GM23248 (cell line): ENCODE measurements at regions not wholly inside any gene's neighbourhood (a gene's known extent, or its start where the extent isn't known, plus 50 kb on each side); places are given as distances from the start of the nearest gene placed in this dataset.

Source experiments
- DNase-seq: peaks from one replicate; pipeline ENCODE4 v3.0.0-alpha.2; 2015
- H2AFZ ChIP-seq: fragments of 200-600 bp; sonication (generic); 2 replicates; pipeline ENCODE4 v1.6.1; 2016; ENCODE audit warnings: antibody characterized with exemption
- H3F3A ChIP-seq: fragments of 200-600 bp; sonication (generic); 2 replicates; pipeline ENCODE4 v1.6.1; 2016; ENCODE audit warnings: mild to moderate bottlenecking, antibody characterized with exemption, mixed run types; ENCODE audit not compliant: insufficient read depth
- H3K27ac ChIP-seq: fragments of 200-600 bp; sonication (generic); 2 replicates; pipeline ENCODE4 v1.5.1; 2016; ENCODE audit warnings: mild to moderate bottlenecking
- H3K27me3 ChIP-seq: fragments of 200-600 bp; sonication (generic); replicated peaks from 2 replicates; pipeline ENCODE4 v1.6.1; 2016; ENCODE audit warnings: mild to moderate bottlenecking; ENCODE audit not compliant: insufficient read depth
- H3K36me3 ChIP-seq: fragments of 200-600 bp; sonication (generic); 2 replicates; pipeline ENCODE4 v1.6.1; 2016; ENCODE audit warnings: low read depth, mild to moderate bottlenecking
- H3K4me1 ChIP-seq: fragments of 200-600 bp; sonication (generic); 2 replicates; pipeline ENCODE4 v1.6.1; 2016; ENCODE audit warnings: mild to moderate bottlenecking; ENCODE audit not compliant: insufficient read depth
- H3K4me2 ChIP-seq: fragments of 200-600 bp; sonication (generic); one replicate; pipeline ENCODE4 v1.6.1; 2016; ENCODE audit warnings: mild to moderate bottlenecking; ENCODE audit not compliant: unreplicated experiment
- H3K4me3 ChIP-seq: fragments of 200-600 bp; sonication (generic); 2 replicates; pipeline ENCODE4 v1.5.1; 2016; ENCODE audit warnings: mild to moderate bottlenecking
- H3K79me2 ChIP-seq: fragments of 200-600 bp; sonication (generic); 2 replicates; pipeline ENCODE4 v1.6.1; 2016; ENCODE audit warnings: mild to moderate bottlenecking; ENCODE audit not compliant: insufficient read depth
- H3K9ac ChIP-seq: fragments of 200-600 bp; sonication (generic); 2 replicates; pipeline ENCODE4 v1.6.1; 2016; ENCODE audit warnings: mild to moderate bottlenecking
- H3K9me2 ChIP-seq: fragments of 200-600 bp; sonication (generic); 2 replicates; pipeline ENCODE4 v1.6.1; 2016; ENCODE audit warnings: mixed run types, mild to moderate bottlenecking, moderate library complexity; ENCODE audit not compliant: insufficient read depth
- H3K9me3 ChIP-seq: fragments of 200-600 bp; sonication (generic); one replicate; pipeline ENCODE4 v1.6.1; 2017; ENCODE audit warnings: low read depth
- H4K20me1 ChIP-seq: fragments of 200-600 bp; sonication (generic); 2 replicates; pipeline ENCODE4 v1.6.0; 2016; ENCODE audit not compliant: insufficient read depth
- EZH2 ChIP-seq: fragments of 200-600 bp; sonication (generic); IDR thresholded peaks from 2 replicates; pipeline ENCODE4 v1.6.1; 2018; ENCODE audit warnings: antibody characterized with exemption, mild to moderate bottlenecking; ENCODE audit not compliant: insufficient read depth, poor library complexity, severe bottlenecking
- EZH2phosphoT487 ChIP-seq: fragments of 200-600 bp; sonication (generic); IDR thresholded peaks from 2 replicates; pipeline ENCODE4 v1.6.1; 2018; ENCODE audit warnings: antibody characterized with exemption, moderate library complexity, mild to moderate bottlenecking, low read depth; ENCODE audit not compliant: insufficient read depth
- WGBS, 2 experiments: methylation state at CpG; one replicate each; pipeline ENCODE4 v1.1.6; 2015 to 2017; ENCODE audit warnings: low lambda C conversion rate in 2 of 2, low coverage in 1 of 2; ENCODE audit errors: missing lambda C conversion rate in 2 of 2; 5-methylcytosine and 5-hydroxymethylcytosine counted together
- in situ Hi-C: fragments of 300-500 bp; cut with MboI; formaldehyde crosslinking; loops from 2 replicates; pipeline ENCODE4 v1.15.0; 2020

GRCh38 chr22:27676545-27677213 lies 124.9 kb downstream of the MN1 start:
- Histone ChIP-seq H3K4me3 (no peak overlapping the region), H3K9me2 (no peaks in the 10 kb centered on the region), H3K27me3 (no peaks in the 10 kb centered on the region), H3K4me2 (no peak overlapping the region), H2AFZ (no peak overlapping the region), H3K27ac (no peak overlapping the region), H4K20me1 (no peaks in the 10 kb centered on the region), H3K79me2 (no peaks in the 10 kb centered on the region), H3K9me3 (no peaks in the 10 kb centered on the region), H3K9ac (no peak overlapping the region), H3K36me3 (no peaks in the 10 kb centered on the region), H3F3A (no peaks in the 10 kb centered on the region), H3K4me1 (no peaks in the 10 kb centered on the region)
- 71 to 72% methylated on average over 4 of the region's 4 CpGs for whole genome bisulfite sequencing, 2 experiments
- in situ Hi-C loops = no loop called here
- TF ChIP-seq EZH2phosphoT487 (no peak), EZH2 (no peak)
- DNase-seq = no peak

DNA sequence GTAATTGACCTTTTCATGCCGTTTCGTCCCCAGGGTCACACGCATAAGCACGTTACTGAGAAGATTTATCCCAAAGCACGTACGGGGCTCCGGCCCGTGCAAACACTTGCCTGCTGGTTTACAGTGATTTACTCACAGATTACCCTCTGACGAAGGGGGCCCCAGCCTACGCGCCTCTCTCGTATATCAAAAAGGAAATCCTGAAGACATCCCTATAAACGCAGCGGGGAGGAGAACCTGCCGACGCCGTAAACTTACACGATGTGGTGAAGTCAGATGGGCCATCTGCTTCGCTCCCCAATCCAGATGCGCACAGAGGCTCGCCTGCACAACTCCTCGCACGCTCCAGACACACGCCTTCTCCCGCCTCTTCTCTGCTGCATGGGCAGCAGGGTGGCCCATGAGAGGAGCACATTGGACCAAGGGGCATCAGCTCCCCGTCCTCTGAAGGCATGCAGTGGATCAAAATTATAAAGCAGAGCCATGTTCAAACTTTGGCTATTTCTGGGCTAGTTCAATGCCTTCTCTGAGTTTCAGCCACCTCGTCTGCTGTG lies 123.6 kb downstream of the MN1 start:
- in situ Hi-C loops = no loop called here
- no peak overlapping the region for H3K4me2 ChIP-seq
- no peak overlapping the region for H3K27ac ChIP-seq
- no peaks in the 10 kb centered on the region for H3K4me1 ChIP-seq
- no peaks in the 10 kb centered on the region for H3K27me3 ChIP-seq
- 77 to 79% methylated on average over 27 of the region's 27 CpGs for WGBS, 2 experiments
- no peak overlapping the region for H2AFZ ChIP-seq
- no peaks in the 10 kb centered on the region for H3K9me2 ChIP-seq
- H3K9ac ChIP-seq = no peak overlapping the region
- H3K36me3 ChIP-seq = no peaks in the 10 kb centered on the region
- H3F3A ChIP-seq = no peaks in the 10 kb centered on the region
- no peak overlapping the region for H3K4me3 ChIP-seq
- TF ChIP-seq EZH2 (no peak), EZH2phosphoT487 (no peak)
- no peaks in the 10 kb centered on the region for H3K79me2 ChIP-seq
- no peak for DNase-seq
- no peaks in the 10 kb centered on the region for H4K20me1 ChIP-seq
- H3K9me3 ChIP-seq = no peaks in the 10 kb centered on the region

- Histone ChIP-seq H3K36me3 (no peaks in the 10 kb centered on the region), H3K9me2 (no peaks in the 10 kb centered on the region), H3K27ac (no peak overlapping the region), H3K9me3 (no peaks in the 10 kb centered on the region), H3K4me2 (no peak overlapping the region), H3K79me2 (no peaks in the 10 kb centered on the region), H3K9ac (no peak overlapping the region), H3K27me3 (no peaks in the 10 kb centered on the region), H3K4me1 (no peaks in the 10 kb centered on the region), H2AFZ (no peak overlapping the region), H3F3A (no peaks in the 10 kb centered on the region), H3K4me3 (no peak overlapping the region), H4K20me1 (no peaks in the 10 kb centered on the region)
- 85 to 89% methylated on average over 5 of the region's 5 CpGs for WGBS, 2 experiments
- no peak for DNase-seq
- TF ChIP-seq EZH2phosphoT487 = no peak
- no peak for TF ChIP-seq EZH2
- in situ Hi-C loops = no loop called here
Measured at GRCh38 chr22:27679176-27679575, 122.4 kb downstream of the MN1 start.

DNA sequence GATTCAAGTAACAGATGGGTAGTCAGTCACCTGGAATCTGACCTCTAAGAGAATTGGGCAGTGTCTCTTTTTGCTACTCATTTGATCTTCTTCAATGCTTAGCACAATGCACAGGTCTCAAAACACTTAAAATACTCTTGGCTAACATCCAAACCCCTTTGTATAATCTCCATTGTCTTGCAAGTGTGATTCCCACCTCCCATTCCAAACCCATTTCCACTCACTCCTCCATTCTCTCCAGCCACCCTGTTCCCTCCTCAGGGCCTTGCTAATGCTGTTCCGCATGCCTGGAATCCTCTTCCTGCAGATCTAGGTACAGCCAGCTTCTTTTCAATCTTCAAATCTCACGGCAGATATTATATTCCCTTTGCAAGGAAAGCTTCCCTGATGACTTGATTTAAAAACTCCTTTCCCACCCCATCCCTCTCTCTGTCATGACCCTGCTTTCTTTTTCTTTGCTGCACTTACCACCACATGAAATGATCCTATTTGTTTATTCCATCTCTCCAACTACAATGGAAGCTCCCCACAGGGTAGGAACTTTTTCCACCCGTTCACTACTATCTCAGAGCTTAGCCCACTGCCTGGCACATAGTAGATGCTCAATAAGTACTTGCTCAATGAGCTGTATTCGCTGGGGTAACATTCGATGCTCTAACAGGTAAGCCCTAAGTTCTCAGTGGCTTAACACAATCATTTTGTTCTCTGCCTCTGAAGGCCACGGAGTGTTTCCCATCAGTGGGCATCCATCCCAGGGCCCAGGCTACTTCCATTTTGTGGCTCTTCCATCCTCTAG lies 121.7 kb downstream of the MN1 start:
- no peaks in the 10 kb centered on the region for H3K9me3 ChIP-seq
- H3K4me2 ChIP-seq = no peak overlapping the region
- no peaks in the 10 kb centered on the region for H3F3A ChIP-seq
- H3K27me3 ChIP-seq = no peaks in the 10 kb centered on the region
- H3K4me1 ChIP-seq = no peaks in the 10 kb centered on the region
- no peaks in the 10 kb centered on the region for H3K9me2 ChIP-seq
- no peaks in the 10 kb centered on the region for H3K79me2 ChIP-seq
- no peak overlapping the region for H2AFZ ChIP-seq
- in situ Hi-C loops = no loop called here
- no peak overlapping the region for H3K4me3 ChIP-seq
- no peak for TF ChIP-seq EZH2phosphoT487
- no peak for TF ChIP-seq EZH2
- DNase-seq = no peak
- no peaks in the 10 kb centered on the region for H3K36me3 ChIP-seq
- WGBS, 2 experiments = 85 to 87% methylated on average over 6 of the region's 6 CpGs
- no peak overlapping the region for H3K9ac ChIP-seq
- no peaks in the 10 kb centered on the region for H4K20me1 ChIP-seq
- no peak overlapping the region for H3K27ac ChIP-seq
